HFFc6 (cell line): ENCODE measurements at regions not wholly inside any gene's neighbourhood (a gene's known extent, or its start where the extent isn't known, plus 50 kb on each side); places are given as distances from the start of the nearest gene placed in this dataset.

ENCODE experiments used
- DNase-seq: peaks from one replicate; pipeline ENCODE4 v3.0.0-alpha.2; 2018
- H3K27ac Mint-ChIP-seq: 2 replicates; pipeline ENCODE4 v1.8.0; 2020; ENCODE audit warnings: mild to moderate bottlenecking, mixed read lengths
- H3K27me3 Mint-ChIP-seq: 2 replicates; pipeline ENCODE4 v1.8.0; 2021; ENCODE audit warnings: mild to moderate bottlenecking, moderate library complexity, mixed read lengths; ENCODE audit not compliant: insufficient read depth
- H3K36me3 Mint-ChIP-seq: 2 replicates; pipeline ENCODE4 v1.8.0; 2021; ENCODE audit warnings: low read depth, mixed read lengths
- H3K4me1 Mint-ChIP-seq: 2 replicates; pipeline ENCODE4 v1.8.0; 2020; ENCODE audit warnings: low read depth, mixed read lengths
- H3K4me3 Mint-ChIP-seq: 2 replicates; pipeline ENCODE4 v1.8.0; 2020; ENCODE audit warnings: mild to moderate bottlenecking, moderate library complexity, mixed read lengths
- H3K9me3 Mint-ChIP-seq: 2 replicates; pipeline ENCODE4 v1.8.0; 2020; ENCODE audit warnings: mild to moderate bottlenecking, mixed read lengths
- CTCF ChIP-seq: fragments of 200-600 bp; sonication (generic); IDR thresholded peaks from 2 replicates; pipeline ENCODE4 v1.5.0; 2021; ENCODE audit warnings: antibody characterized with exemption, mild to moderate bottlenecking

GRCh38 chr22:26916236-26916635 is 258.8 kb downstream of the MIAT start:
- H3K4me3 Mint-ChIP-seq, result no peak overlapping the region

GRCh38 chr22:26918226-26918625 is 260.8 kb downstream of the MIAT start:
- Mint-ChIP-seq H3K36me3 (no peaks in the 10 kb centered on the region), H3K4me1 (no peaks in the 10 kb centered on the region), H3K9me3 (no peaks in the 10 kb centered on the region), H3K27me3 (peaks cover 18% of the 10 kb centered on the region), H3K27ac (no peak overlapping the region), H3K4me3 (no peak overlapping the region)
- DNase-seq, result no peak
- no peak for TF ChIP-seq CTCF

More at GRCh38 chr22:26916236-26916635, 258.8 kb downstream of the MIAT start:
- no peaks in the 10 kb centered on the region for H3K36me3 Mint-ChIP-seq
- H3K27ac Mint-ChIP-seq, result no peak overlapping the region
- no peak for DNase-seq
- TF ChIP-seq CTCF, result no peak
- no peaks in the 10 kb centered on the region for H3K9me3 Mint-ChIP-seq
- H3K27me3 Mint-ChIP-seq, result peaks cover 28% of the 10 kb centered on the region
- H3K4me1 Mint-ChIP-seq, result no peaks in the 10 kb centered on the region

- H3K9me3 Mint-ChIP-seq, result no peaks in the 10 kb centered on the region
- DNase-seq, result no peak
- TF ChIP-seq CTCF, result no peak
- no peaks in the 10 kb centered on the region for H3K36me3 Mint-ChIP-seq
- H3K4me3 Mint-ChIP-seq, result no peak overlapping the region
- peaks cover 23% of the 10 kb centered on the region for H3K27me3 Mint-ChIP-seq
- no peak overlapping the region for H3K27ac Mint-ChIP-seq
- peaks cover 7% of the 10 kb centered on the region; the same call in 1 of the 2 replicates for H3K4me1 Mint-ChIP-seq
Observed at GRCh38 chr22:26921726-26922125, 264.3 kb downstream of the MIAT start.

GRCh38 chr22:26922806-26923205 is 265.4 kb downstream of the MIAT start:
- peaks cover 33% of the 10 kb centered on the region for H3K27me3 Mint-ChIP-seq
- no peak overlapping the region for H3K4me3 Mint-ChIP-seq
- peaks cover 7% of the 10 kb centered on the region; the same call in 1 of the 2 replicates for H3K4me1 Mint-ChIP-seq

GRCh38 chr22:26923531-26923930 is 266.1 kb downstream of the MIAT start:
- no peaks in the 10 kb centered on the region for H3K36me3 Mint-ChIP-seq
- no peak overlapping the region for H3K4me3 Mint-ChIP-seq
- H3K27ac Mint-ChIP-seq, result no peak overlapping the region
- TF ChIP-seq CTCF, result no peak
- no peaks in the 10 kb centered on the region for H3K9me3 Mint-ChIP-seq
- H3K4me1 Mint-ChIP-seq, result peaks cover 7% of the 10 kb centered on the region; the same call in 1 of the 2 replicates
- peaks cover 35% of the 10 kb centered on the region for H3K27me3 Mint-ChIP-seq
- DNase-seq, result no peak

More at GRCh38 chr22:26922806-26923205, 265.4 kb downstream of the MIAT start:
- no peak for TF ChIP-seq CTCF
- DNase-seq, result no peak
- H3K27ac Mint-ChIP-seq, result no peak overlapping the region
- no peaks in the 10 kb centered on the region for H3K36me3 Mint-ChIP-seq
- H3K9me3 Mint-ChIP-seq, result no peaks in the 10 kb centered on the region

- Mint-ChIP-seq H3K9me3 (no peaks in the 10 kb centered on the region), H3K36me3 (no peaks in the 10 kb centered on the region), H3K27ac (no peak overlapping the region), H3K27me3 (peaks cover 41% of the 10 kb centered on the region), H3K4me1 (peaks cover 7% of the 10 kb centered on the region; the same call in 1 of the 2 replicates), H3K4me3 (no peak overlapping the region)
- DNase-seq, result no peak
- no peak for TF ChIP-seq CTCF
Observed at GRCh38 chr22:26927821-26928220, 270.4 kb downstream of the MIAT start.
